GM23248 (cell line): ENCODE measurements at regions not wholly inside any gene's neighbourhood (a gene's known extent, or its start where the extent isn't known, plus 50 kb on each side); places are given as distances from the start of the nearest gene placed in this dataset.

Experiments
- EZH2 ChIP-seq: fragments of 200-600 bp; sonication (generic); IDR thresholded peaks from 2 replicates; pipeline ENCODE4 v1.6.1; 2018; ENCODE audit warnings: antibody characterized with exemption, mild to moderate bottlenecking; ENCODE audit not compliant: insufficient read depth, poor library complexity, severe bottlenecking
- EZH2phosphoT487 ChIP-seq: fragments of 200-600 bp; sonication (generic); IDR thresholded peaks from 2 replicates; pipeline ENCODE4 v1.6.1; 2018; ENCODE audit warnings: antibody characterized with exemption, moderate library complexity, mild to moderate bottlenecking, low read depth; ENCODE audit not compliant: insufficient read depth

GRCh38 chr2:204321027-204321800 is 224.1 kb upstream of the PARD3B start:
- no peak for TF ChIP-seq EZH2
- TF ChIP-seq EZH2phosphoT487 = no peak
